Choroid plexus epithelial cell (primary cell): ENCODE measurements at regions not wholly inside any gene's neighbourhood (a gene's known extent, or its start where the extent isn't known, plus 50 kb on each side); places are given as distances from the start of the nearest gene placed in this dataset.
"Not testable (repeated sequence)": the region's sequence is repeated elsewhere in the genome, so short reads cannot be mapped to it uniquely, and the experiment has no call there.

Experiments
- DNase-seq: peaks from one replicate; pipeline ENCODE4 v3.0.0-alpha.2; 2010; ENCODE audit warnings: low read depth
- H3K4me3 ChIP-seq: 2 replicates; pipeline ENCODE4 v1.5.1; 2011; ENCODE audit warnings: low read depth, mild to moderate bottlenecking, control low read depth, low read length, moderate library complexity
- CTCF ChIP-seq: conservative IDR thresholded peaks from 2 replicates; pipeline ENCODE4 v1.5.1; 2011; ENCODE audit warnings: low read depth, mild to moderate bottlenecking, control low read depth, inconsistent platforms, low read length, moderate library complexity

DNA sequence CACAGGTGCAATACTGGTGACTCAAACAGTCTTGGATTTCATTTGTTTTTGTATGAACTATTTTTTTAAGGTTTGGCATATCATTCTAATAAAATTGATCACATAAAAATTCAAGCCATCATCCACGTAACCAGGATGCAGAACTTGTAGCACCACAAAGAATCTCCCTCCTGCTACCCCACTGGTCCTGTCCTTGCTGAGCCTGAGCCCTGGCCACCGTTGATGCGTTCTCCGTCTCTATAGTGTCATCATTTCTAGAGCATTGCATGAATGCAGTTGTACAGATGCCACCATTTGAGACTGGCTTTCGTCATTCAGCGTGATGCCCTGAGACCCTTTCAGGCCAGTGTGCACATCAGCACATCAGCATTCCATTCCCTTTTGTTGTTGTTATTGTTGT lies 273.5 kb downstream of the TCERG1L start:
- no peak for DNase-seq
- TF ChIP-seq CTCF: no peak
- no peak overlapping the region for H3K4me3 ChIP-seq

DNA sequence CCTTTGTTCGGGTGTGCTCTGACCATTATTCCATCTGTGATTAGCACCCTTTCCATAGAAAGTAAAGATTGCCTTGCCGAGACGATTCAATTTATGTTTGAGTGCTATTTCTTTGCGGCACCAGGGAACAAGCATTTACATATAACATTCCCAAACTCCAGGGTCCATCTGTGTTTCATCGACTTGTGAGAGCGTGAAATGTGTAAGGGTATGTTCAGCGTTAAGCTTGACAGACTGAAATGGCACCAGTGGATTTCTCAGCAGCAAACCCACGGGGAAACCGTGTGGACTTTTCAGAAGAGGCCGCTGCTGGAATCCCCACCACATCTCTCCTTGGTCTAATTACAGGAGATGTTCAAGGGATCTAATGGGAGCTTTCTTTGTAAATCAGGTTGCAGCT lies 270.5 kb downstream of the TCERG1L start:
- TF ChIP-seq CTCF: no peak
- no peak overlapping the region for H3K4me3 ChIP-seq
- no peak for DNase-seq

- TF ChIP-seq CTCF: no peak
- H3K4me3 ChIP-seq: no peak overlapping the region
- no peak for DNase-seq
Measured at GRCh38 chr10:131041441-131041840, 270.1 kb downstream of the TCERG1L start.

DNA sequence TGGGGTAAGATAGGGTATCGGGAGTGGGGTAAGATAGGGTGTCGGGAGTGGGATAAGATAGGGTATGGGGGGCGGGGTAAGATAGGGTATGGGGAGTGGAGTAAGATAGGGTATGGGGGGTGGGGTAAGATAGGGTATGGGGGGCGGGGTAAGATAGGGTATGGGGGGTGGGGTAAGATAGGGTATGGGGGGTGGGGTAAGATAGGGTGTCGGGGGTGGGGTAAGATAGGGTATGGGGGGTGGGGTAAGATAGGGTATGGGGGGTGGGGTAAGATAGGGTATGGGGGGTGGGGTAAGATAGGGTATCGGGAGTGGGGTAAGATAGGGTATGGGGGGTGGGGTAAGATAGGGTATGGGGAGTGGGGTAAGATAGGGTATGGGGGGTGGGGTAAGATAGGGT lies 269.5 kb downstream of the TCERG1L start:
- not testable (repeated sequence) for H3K4me3 ChIP-seq, DNase-seq
